Large intestine (tissue), 3 donors: ENCODE measurements at regions not wholly inside any gene's neighbourhood (a gene's known extent, or its start where the extent isn't known, plus 50 kb on each side); places are given as distances from the start of the nearest gene placed in this dataset.

Experiments
- DNase-seq, 2 donors: peaks; one replicate each; pipeline versions ENCODE4 v3.0.0 to v3.0.0-alpha.2; 2013
- H3K27ac ChIP-seq: one replicate; pipeline ENCODE4 v1.5.1; 2013; ENCODE audit warnings: low read length
- H3K27me3 ChIP-seq: 2 replicates; pipeline ENCODE4 v1.6.1; 2013; ENCODE audit warnings: low read length; ENCODE audit not compliant: control insufficient read depth, insufficient read depth
- H3K36me3 ChIP-seq: 2 replicates; pipeline ENCODE4 v1.6.1; 2013; ENCODE audit warnings: low read length; ENCODE audit not compliant: control insufficient read depth, insufficient read depth
- H3K4me1 ChIP-seq: one replicate; pipeline ENCODE4 v1.6.1; 2013; ENCODE audit warnings: low read length; ENCODE audit not compliant: control insufficient read depth, insufficient read depth
- H3K4me3 ChIP-seq: one replicate; pipeline ENCODE4 v1.5.1; 2013; ENCODE audit warnings: low read length
- H3K9me3 ChIP-seq: one replicate; pipeline ENCODE4 v1.6.1; 2013; ENCODE audit warnings: mild to moderate bottlenecking, low read depth, low read length, moderate library complexity; ENCODE audit not compliant: control insufficient read depth
- WGBS: methylation state at CpG from one replicate; pipeline ENCODE4 v1.1.5; 2013; ENCODE audit warnings: low lambda C conversion rate; ENCODE audit not compliant: insufficient coverage; 5-methylcytosine and 5-hydroxymethylcytosine counted together

- Histone ChIP-seq H3K9me3 (no peaks in the 10 kb centered on the region), H3K4me3 (no peak overlapping the region), H3K4me1 (no peaks in the 10 kb centered on the region), H3K27me3 (no peaks in the 10 kb centered on the region), H3K36me3 (no peaks in the 10 kb centered on the region), H3K27ac (no peak overlapping the region)
- no CpG with 5 or more reads among the region's 5 CpGs for WGBS
- no peak for DNase-seq
Measured at GRCh38 chr2:147135376-147135775, 709.5 kb upstream of the ACVR2A start.

- no peaks in the 10 kb centered on the region for H3K4me1 ChIP-seq
- no peaks in the 10 kb centered on the region for H3K9me3 ChIP-seq
- no peak overlapping the region for H3K27ac ChIP-seq
- no peak overlapping the region for H3K4me3 ChIP-seq
- no peaks in the 10 kb centered on the region for H3K36me3 ChIP-seq
- H3K27me3 ChIP-seq: no peaks in the 10 kb centered on the region
- no peak for DNase-seq
- WGBS: no CpG with 5 or more reads among the region's 4 CpGs
Measured at GRCh38 chr2:147133286-147133908, 711.4 kb upstream of the ACVR2A start.

- DNase-seq: no peak
- H3K27me3 ChIP-seq: no peaks in the 10 kb centered on the region
- no peak overlapping the region for H3K27ac ChIP-seq
- H3K4me3 ChIP-seq: no peak overlapping the region
- H3K36me3 ChIP-seq: no peaks in the 10 kb centered on the region
- H3K9me3 ChIP-seq: no peaks in the 10 kb centered on the region
- no CpG with 5 or more reads among the region's 2 CpGs for WGBS
- H3K4me1 ChIP-seq: no peaks in the 10 kb centered on the region
Measured at GRCh38 chr2:147125145-147125544, 719.7 kb upstream of the ACVR2A start.

GRCh38 chr2:147122944-147123343 lies 721.9 kb upstream of the ACVR2A start:
- WGBS: 91% methylated on average over 3 of the region's 3 CpGs
- H3K27ac ChIP-seq: no peak overlapping the region
- no peaks in the 10 kb centered on the region for H3K36me3 ChIP-seq
- H3K4me3 ChIP-seq: no peak overlapping the region
- no peaks in the 10 kb centered on the region for H3K9me3 ChIP-seq
- DNase-seq: no peak
- H3K27me3 ChIP-seq: no peaks in the 10 kb centered on the region
- H3K4me1 ChIP-seq: no peaks in the 10 kb centered on the region

GRCh38 chr2:147110962-147111361 lies 733.9 kb upstream of the ACVR2A start:
- H3K27me3 ChIP-seq: no peaks in the 10 kb centered on the region
- no peaks in the 10 kb centered on the region for H3K36me3 ChIP-seq

GRCh38 chr2:147110317-147110716 lies 734.5 kb upstream of the ACVR2A start:
- H3K36me3 ChIP-seq: no peaks in the 10 kb centered on the region
- no peaks in the 10 kb centered on the region for H3K4me1 ChIP-seq
- H3K4me3 ChIP-seq: no peak overlapping the region
- no peak for DNase-seq
- no peaks in the 10 kb centered on the region for H3K27me3 ChIP-seq
- peaks cover 3% of the 10 kb centered on the region for H3K9me3 ChIP-seq
- WGBS: 100% methylated on average over 1 of the region's 4 CpGs
- H3K27ac ChIP-seq: no peak overlapping the region

More at GRCh38 chr2:147110962-147111361, 733.9 kb upstream of the ACVR2A start:
- Histone ChIP-seq H3K27ac (no peak overlapping the region), H3K4me3 (no peak overlapping the region), H3K4me1 (no peaks in the 10 kb centered on the region), H3K9me3 (no peaks in the 10 kb centered on the region)
- WGBS: 58% methylated on average over 2 of the region's 4 CpGs
- DNase-seq: no peak

- no peak for DNase-seq
- H3K27me3 ChIP-seq: no peaks in the 10 kb centered on the region
- WGBS: no CpG with 5 or more reads among the region's 2 CpGs
- H3K4me1 ChIP-seq: no peaks in the 10 kb centered on the region
- no peak overlapping the region for H3K27ac ChIP-seq
- H3K4me3 ChIP-seq: no peak overlapping the region
- peaks cover 3% of the 10 kb centered on the region for H3K9me3 ChIP-seq
- H3K36me3 ChIP-seq: no peaks in the 10 kb centered on the region
Measured at GRCh38 chr2:147109291-147109690, 735.5 kb upstream of the ACVR2A start.

- Histone ChIP-seq H3K4me1 (no peaks in the 10 kb centered on the region), H3K27ac (no peak overlapping the region), H3K4me3 (no peak overlapping the region), H3K9me3 (peaks cover 3% of the 10 kb centered on the region), H3K27me3 (no peaks in the 10 kb centered on the region), H3K36me3 (no peaks in the 10 kb centered on the region)
- 100% methylated on average over 1 of the region's 2 CpGs for whole genome bisulfite sequencing
- no peak for DNase-seq
Measured at GRCh38 chr2:147108548-147108947, 736.3 kb upstream of the ACVR2A start.

GRCh38 chr2:147101941-147102790 lies 742.7 kb upstream of the ACVR2A start:
- 83% methylated on average over 4 of the region's 5 CpGs for WGBS
- no peaks in the 10 kb centered on the region for H3K27me3 ChIP-seq

GRCh38 chr2:147100406-147101035 lies 744.3 kb upstream of the ACVR2A start:
- Histone ChIP-seq H3K4me1 (no peaks in the 10 kb centered on the region), H3K27me3 (no peaks in the 10 kb centered on the region), H3K4me3 (no peak overlapping the region), H3K36me3 (no peaks in the 10 kb centered on the region), H3K27ac (no peak overlapping the region), H3K9me3 (peaks cover 2% of the 10 kb centered on the region)
- DNase-seq: no peak

More at GRCh38 chr2:147101941-147102790, 742.7 kb upstream of the ACVR2A start:
- Histone ChIP-seq H3K4me3 (no peak overlapping the region), H3K27ac (no peak overlapping the region), H3K9me3 (peaks cover 3% of the 10 kb centered on the region), H3K4me1 (no peaks in the 10 kb centered on the region), H3K36me3 (no peaks in the 10 kb centered on the region)
- DNase-seq: no peak
